ENCODE measurements at regions not wholly inside any gene's neighbourhood (a gene's known extent, or its start where the extent isn't known, plus 50 kb on each side); places are given as distances from the start of the nearest gene placed in this dataset.

- TF ChIP-seq POLR2AphosphoS5 (IDR thresholded peaks at IDR 0.05; ENCODE audit: insufficient read depth in 1 of 2, low read depth in 1 of 2) (no peak), CTCF (IDR thresholded peaks at IDR 0.05) (no peak)
Observed at GRCh38 chr3:102290241-102290640, 144.6 kb upstream of the ZPLD1 start.
